ENCODE measurements at regions not wholly inside any gene's neighbourhood (a gene's known extent, or its start where the extent isn't known, plus 50 kb on each side); places are given as distances from the start of the nearest gene placed in this dataset.
A peak's percentile ranks its signal among the peaks of the same experiment; 100 is the strongest.
"Not testable (repeated sequence)": the region's sequence is repeated elsewhere in the genome, so short reads cannot be mapped to it uniquely, and the experiment has no call there.

DNA sequence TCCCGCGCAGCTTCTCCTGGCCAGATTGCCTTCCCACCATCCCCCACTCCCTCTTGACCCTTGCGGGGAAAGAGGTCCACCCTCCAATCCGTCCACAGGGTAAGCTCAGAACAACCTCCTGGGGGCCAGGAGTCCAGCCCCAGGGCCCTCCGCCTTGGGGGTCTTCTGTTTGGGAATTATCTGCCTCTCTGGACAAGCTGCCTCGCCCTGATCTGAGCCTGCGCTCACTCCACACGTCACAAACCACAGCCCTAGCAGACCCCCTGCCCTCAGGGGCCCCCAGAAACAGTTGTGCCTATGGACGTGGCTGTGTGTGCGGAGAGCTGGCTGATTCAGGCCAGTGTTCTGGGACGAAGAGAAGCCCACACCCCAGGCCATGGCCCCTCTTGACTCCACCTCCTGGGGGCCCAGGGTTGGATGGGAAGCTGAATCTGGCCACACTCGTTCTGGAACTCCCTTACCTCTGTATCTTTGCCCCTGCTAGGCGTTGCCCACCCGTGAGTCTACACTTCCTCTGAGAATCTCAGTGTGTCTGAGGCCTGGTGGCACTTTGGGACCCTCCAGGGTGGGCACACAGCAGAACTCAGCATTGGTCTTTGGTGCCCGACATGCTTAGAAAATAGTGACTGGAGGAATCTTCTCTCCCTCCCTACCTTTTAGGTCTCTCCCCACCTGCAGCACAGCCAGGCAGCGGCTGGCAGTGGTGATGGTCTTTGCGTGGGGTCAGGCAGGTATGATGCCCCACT, 119.9 kb upstream of the SMURF2 start:
- peak overlapping the region in 8 of 10 donors; percentile 6 to 54 (median 32) for H3K27ac Mint-ChIP-seq
- H3K27me3 Mint-ChIP-seq: peaks cover 0 to 3% (median 0%) of the 10 kb centered on the region in 5 donors
- DNase-seq (no peak), ATAC-seq (no peak)
- no peaks in the 10 kb centered on the region for H3K9me3 Mint-ChIP-seq
- H3K4me3 Mint-ChIP-seq: peak overlapping the region; percentile 18 to 78 (median 62)
- H3K36me3 Mint-ChIP-seq: peaks cover 0 to 23% (median 2%) of the 10 kb centered on the region in 3 donors
- POLR2A ChIA-PET: interaction anchor here (0.6 kb wide), 1 partner anchor 178 kb away, joined by 5 read pairs; no protein-coding TSS in a partner anchor
- peaks cover 7 to 31% (median 23%) of the 10 kb centered on the region in 4 donors for H3K4me1 Mint-ChIP-seq

DNA sequence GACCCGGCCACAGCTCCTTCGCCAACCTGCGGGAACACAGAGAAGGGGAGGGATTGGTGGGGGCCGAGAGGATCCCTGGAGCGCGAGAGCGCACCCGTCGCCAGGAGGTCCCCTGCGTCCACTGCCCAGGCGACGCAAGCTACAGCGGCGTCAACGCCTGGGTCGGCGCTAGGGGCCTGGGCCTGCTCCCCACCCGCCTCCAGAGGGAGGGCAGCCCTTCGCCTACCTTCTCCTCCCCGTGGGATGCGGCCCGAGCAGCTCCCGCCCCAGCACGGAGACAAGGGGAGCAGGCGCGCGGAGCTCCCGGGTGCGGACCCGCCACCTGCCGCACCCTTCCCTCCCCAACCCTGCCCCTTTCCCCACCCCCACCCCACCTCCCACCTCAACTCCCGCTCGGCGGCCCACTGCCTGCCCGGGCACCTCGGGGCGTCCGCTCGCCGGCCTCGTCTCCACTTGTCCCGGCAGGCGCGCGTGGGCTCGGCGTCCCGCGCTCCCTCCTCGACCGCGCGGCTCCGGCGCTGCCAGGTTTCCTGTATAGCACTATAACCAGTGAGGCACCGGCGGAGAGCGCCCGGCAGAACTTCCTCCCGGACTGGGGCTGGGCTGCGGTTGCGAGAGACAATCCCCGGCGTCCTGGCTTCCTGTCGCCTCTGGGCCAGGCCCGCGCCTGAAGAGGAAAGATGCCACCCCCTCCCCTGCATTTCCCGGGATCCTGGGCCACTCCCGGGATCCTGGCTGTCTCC, 119.1 kb upstream of the SMURF2 start:
- Mint-ChIP-seq H3K4me1 (peaks cover 9 to 33% (median 26%) of the 10 kb centered on the region in 4 donors), H3K27ac (peak overlapping the region in 4 of 10 donors; percentile 3 to 57 (median 39)), H3K4me3 (peak overlapping the region; percentile 66 to 83 (median 72)), H3K27me3 (peaks cover 0 to 3% (median 0%) of the 10 kb centered on the region in 5 donors), H3K36me3 (peaks cover 0 to 18% (median 0%) of the 10 kb centered on the region in 3 donors), H3K9me3 (no peaks in the 10 kb centered on the region)
- POLR2A ChIA-PET: no interaction called here
- ATAC-seq (peak; percentile 28 to 40), DNase-seq (peak in 7 of 10 donors; percentile 22 to 46 (median 33))

DNA sequence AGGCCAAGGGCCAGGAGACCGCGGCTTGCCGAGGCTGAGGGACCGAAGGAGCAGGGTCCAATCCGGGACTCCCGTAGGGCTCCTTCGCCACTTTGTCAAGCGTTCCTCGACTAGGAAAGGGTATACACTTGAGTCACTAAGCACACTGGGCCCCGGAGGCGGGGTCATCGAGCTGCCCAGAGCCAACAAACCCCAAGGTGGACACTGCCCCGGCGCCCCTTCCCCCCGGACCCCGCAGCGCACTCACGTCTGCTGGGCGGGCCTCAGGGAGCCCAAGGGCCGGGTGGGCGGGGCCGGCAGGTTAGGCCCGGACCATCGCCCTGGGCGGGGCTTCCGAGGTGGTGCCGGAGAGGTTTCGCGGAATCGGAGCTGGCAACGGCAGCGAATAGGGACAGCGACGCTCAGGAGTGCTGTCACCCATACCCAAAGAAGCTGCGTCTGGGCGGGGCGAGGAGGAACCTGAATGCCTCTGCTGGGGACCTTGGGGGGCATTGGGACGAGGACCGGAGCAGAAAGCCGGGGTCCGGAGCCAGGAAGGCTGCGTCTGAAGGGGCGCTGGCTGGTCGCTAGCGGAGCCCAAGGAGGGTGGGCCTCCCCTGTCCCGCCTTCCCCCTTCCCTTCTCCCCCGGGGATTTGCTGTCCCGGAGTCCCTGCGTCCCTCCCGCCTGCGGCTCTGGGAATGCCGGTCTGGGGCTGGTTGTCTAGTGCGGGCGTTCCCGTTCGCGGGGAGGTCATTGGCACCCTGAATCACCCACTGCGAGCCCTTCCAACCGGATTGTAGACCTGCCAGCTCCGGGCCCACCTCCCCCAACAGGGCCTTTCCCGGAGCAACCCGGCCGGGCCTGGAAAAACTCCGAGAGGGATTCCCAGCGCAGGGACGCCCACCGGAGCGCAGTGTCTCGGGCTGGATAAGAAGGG, 118.2 kb upstream of the SMURF2 start:
- ATAC-seq (peak; percentile 61 to 78), DNase-seq (peak; percentile 36 to 81 (median 64))
- Mint-ChIP-seq H3K36me3 (peaks cover 0 to 12% (median 0%) of the 10 kb centered on the region in 3 donors), H3K4me3 (peak overlapping the region; percentile 66 to 83 (median 73)), H3K27ac (peak overlapping the region in 5 of 10 donors; percentile 3 to 57 (median 46)), H3K9me3 (no peaks in the 10 kb centered on the region), H3K27me3 (peaks cover 0 to 3% (median 0%) of the 10 kb centered on the region in 5 donors), H3K4me1 (peaks cover 9 to 33% (median 29%) of the 10 kb centered on the region in 4 donors)
- POLR2A ChIA-PET: no interaction called here

DNA sequence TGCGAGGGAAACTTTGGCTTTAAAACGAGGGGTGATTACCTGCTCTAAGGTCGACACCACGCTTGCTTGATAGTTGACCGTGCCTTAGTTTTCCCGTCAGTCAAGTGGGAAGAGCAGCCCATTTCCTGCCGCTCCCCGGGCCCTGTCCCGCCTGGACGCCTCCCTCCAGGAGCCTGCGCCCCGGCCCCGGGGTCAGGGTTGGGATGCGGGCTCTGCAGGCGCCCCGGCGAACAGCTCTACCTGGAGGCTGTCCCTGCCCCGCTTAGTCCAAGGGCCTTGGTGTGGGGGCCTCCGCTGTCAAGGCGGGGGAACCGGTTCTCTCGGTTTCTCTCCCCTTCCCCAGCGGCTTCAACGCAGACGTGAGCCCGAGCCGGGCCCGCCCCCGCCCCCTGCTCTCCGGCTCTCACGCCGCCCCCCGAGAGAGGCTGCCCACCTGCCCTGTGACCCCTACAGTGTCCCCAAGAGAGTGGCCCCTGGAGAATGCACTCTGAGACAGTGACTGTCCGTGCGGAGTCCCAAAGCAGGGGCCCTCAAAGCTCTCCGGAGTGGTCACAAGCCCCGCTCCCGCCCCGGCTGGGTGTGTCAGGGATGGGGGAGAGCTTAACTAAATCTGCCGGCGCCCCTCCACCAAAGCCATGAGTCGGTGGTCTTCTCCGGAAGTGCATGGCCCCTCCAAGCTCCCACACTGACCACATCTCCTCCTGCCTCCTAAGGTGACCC, 117.4 kb upstream of the SMURF2 start:
- Mint-ChIP-seq H3K4me3 (peak overlapping the region; percentile 33 to 83 (median 56)), H3K27ac (peak overlapping the region in 2 of 10 donors; percentile 21 to 46), H3K36me3 (peaks cover 0 to 8% (median 0%) of the 10 kb centered on the region in 3 donors), H3K9me3 (no peaks in the 10 kb centered on the region), H3K27me3 (peaks cover 0 to 3% (median 0%) of the 10 kb centered on the region in 5 donors), H3K4me1 (peaks cover 11 to 33% (median 29%) of the 10 kb centered on the region in 4 donors)
- DNase-seq: no peak
- POLR2A ChIA-PET: no interaction called here
- no peak for ATAC-seq

DNA sequence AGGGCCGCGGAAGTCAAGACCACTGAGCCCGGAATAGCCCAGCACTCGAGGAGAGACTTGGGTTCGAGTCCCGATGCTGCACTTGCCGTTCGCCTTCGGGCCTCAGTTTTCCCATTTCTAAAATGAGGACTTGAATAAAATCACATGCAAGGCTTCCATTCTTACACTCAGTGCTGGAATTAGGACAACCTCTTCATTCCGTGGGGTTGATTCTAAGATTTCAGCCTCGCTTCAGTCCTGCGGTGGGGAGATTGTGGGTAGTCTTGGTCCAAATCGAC, 116.9 kb upstream of the SMURF2 start:
- H3K4me3 Mint-ChIP-seq: peak overlapping the region in 9 of 10 donors; percentile 14 to 83 (median 66)
- H3K9me3 Mint-ChIP-seq, DNase-seq, H3K27ac Mint-ChIP-seq, H3K27me3 Mint-ChIP-seq, ATAC-seq, H3K36me3 Mint-ChIP-seq, POLR2A ChIA-PET: not testable (repeated sequence)
- peaks cover 11 to 33% (median 29%) of the 10 kb centered on the region in 4 donors for H3K4me1 Mint-ChIP-seq

DNA sequence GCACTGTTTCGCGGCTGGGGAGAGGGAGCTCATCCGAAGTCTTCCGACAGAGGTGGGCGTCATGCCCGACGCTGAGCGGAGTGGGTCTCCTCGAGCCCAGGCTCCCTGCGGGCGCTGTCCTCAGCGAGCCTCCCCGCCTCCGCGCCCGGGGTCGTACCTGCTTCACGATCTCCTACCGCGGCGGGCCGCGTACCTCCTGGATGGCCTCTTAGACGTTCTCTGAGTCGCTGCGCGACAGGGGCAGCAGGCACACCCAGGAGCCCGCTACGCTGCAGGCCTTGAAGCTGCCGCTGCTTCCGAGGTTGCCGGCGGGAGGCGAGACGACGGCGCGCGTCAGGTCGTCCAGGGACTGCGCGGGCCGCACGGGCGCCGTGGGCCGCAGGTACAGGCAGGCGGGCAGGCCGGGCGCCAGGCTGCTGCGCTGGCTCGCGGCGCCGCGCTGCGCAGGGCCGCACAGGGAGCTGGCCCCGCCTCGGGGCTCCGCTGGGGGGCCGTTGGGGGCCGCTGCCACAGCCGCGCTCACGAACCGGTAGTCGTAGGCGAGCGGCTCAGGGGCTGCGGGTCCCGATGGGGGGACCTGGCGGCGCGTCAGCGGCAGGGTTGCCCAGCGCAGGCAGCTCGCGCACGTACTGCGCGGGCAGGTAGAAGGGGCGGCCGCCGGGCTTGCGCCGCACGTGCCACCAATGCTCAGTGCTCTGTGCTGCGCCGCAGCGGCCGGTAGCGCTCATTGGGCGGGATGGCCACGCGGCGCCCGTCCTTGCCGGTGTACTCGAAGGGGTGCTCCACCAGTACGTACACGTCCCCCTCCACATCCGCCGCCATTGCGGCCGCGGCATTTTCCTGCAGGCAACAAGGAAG, 116.4 kb upstream of the SMURF2 start:
- H3K36me3 Mint-ChIP-seq: no peaks in the 10 kb centered on the region
- peak overlapping the region; percentile 36 to 84 (median 68) for H3K4me3 Mint-ChIP-seq
- H3K27me3 Mint-ChIP-seq: peaks cover 0 to 3% (median 0%) of the 10 kb centered on the region in 5 donors
- ATAC-seq: peak; percentile 3 to 37
- no peaks in the 10 kb centered on the region for H3K9me3 Mint-ChIP-seq
- POLR2A ChIA-PET: no interaction called here
- peaks cover 11 to 33% (median 29%) of the 10 kb centered on the region in 4 donors for H3K4me1 Mint-ChIP-seq
- peak in 3 of 10 donors; percentile 20 to 67 (median 34) for DNase-seq
- H3K27ac Mint-ChIP-seq: no peak overlapping the region

DNA sequence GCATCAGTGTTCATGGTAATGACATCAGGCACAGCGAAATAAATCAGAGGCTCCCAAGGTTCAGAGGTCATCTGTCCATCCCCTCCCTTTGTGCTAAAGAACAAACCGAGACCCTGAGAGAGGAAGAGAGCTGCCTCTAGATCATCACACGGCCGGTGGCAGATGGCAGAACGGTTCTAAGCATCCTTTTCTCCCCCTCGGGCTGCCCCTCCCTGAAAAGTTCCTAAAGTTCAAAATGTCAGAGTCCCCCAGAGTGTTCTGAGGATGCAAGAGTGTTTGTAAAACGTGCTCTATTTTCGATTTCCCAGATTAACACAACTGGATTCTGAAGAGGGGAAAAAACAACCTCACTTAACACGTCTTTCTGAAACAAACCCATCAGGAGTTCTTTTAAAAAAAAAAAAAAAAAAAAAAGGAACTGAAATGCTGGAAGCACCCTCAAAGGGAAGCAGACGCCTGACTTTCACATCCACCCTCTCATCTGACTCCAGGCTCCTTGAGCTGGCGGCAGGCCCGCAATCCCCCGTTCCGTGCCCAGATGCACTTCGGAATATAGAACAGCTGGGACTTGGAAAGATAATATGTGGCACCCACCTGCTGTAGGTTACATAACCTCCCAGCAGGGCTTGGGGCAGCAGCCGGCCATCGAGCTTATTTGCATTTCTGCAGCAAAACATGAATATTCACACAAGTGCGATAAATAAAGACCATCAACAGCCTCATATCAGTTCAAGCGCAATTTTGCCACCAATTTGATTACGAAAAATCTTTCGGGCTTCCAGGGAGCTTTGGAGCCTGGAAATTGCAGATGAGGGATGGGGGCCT, 115.5 kb upstream of the SMURF2 start:
- Mint-ChIP-seq H3K9me3 (no peaks in the 10 kb centered on the region), H3K27me3 (peaks cover 0 to 3% (median 0%) of the 10 kb centered on the region in 5 donors), H3K27ac (peak overlapping the region in 2 of 10 donors; percentile 35 to 62), H3K4me3 (peak overlapping the region; percentile 60 to 84 (median 70)), H3K4me1 (peaks cover 12 to 33% (median 29%) of the 10 kb centered on the region in 4 donors), H3K36me3 (no peaks in the 10 kb centered on the region)
- ATAC-seq (no peak), DNase-seq (no peak)
- POLR2A ChIA-PET: interaction anchor here (0.8 kb wide), 1 partner anchor 142 kb away, joined by 5 read pairs; the partner anchor contains the start of gene LRRC37A3

DNA sequence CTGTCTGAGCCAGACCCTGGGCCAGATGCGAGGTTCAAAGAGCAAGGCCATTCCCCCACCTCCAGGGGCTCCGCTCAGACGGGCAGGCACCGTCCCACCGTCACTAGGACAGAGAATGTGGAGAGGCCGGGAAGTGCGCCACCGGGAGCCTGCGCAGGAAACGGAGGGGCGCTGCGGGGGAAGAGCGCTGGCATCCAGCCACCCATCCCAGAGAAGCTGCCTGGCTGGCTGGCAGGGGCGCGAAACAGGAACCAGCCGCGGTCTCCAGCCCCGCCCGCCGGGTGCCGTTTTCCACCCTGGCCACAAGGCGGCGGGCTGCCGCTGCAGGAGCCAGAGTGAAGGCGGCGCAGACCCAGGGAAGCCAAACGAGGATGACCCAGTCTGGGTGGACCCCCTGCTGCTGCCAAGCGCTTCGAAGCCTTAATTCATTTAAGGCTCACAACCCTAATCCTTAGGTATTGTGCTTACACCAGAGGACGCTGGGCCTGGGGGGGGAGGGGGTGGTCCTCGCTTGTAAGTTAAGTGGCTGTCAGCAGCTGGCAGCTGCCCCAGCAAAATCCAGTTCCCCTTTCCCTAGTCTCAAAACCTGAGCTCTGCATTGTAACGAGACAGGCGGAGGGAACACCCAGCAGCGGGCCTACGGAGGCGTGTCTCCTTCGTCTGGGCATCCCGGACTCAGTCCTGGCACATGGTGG, 114.8 kb upstream of the SMURF2 start:
- H3K4me3 Mint-ChIP-seq: peak overlapping the region; percentile 61 to 84 (median 70)
- peaks cover 13 to 27% (median 23%) of the 10 kb centered on the region in 4 donors for H3K4me1 Mint-ChIP-seq
- peak; percentile 45 to 82 (median 72) for DNase-seq
- POLR2A ChIA-PET: interaction anchor here (0.8 kb wide), 1 partner anchor 143 kb away, joined by 5 read pairs; the partner anchor contains the start of gene LRRC37A3
- H3K9me3 Mint-ChIP-seq, H3K36me3 Mint-ChIP-seq, H3K27me3 Mint-ChIP-seq: not testable (repeated sequence)
- peak; percentile 58 to 69 for ATAC-seq
- peak overlapping the region in 4 of 10 donors; percentile 35 to 62 (median 38) for H3K27ac Mint-ChIP-seq

DNA sequence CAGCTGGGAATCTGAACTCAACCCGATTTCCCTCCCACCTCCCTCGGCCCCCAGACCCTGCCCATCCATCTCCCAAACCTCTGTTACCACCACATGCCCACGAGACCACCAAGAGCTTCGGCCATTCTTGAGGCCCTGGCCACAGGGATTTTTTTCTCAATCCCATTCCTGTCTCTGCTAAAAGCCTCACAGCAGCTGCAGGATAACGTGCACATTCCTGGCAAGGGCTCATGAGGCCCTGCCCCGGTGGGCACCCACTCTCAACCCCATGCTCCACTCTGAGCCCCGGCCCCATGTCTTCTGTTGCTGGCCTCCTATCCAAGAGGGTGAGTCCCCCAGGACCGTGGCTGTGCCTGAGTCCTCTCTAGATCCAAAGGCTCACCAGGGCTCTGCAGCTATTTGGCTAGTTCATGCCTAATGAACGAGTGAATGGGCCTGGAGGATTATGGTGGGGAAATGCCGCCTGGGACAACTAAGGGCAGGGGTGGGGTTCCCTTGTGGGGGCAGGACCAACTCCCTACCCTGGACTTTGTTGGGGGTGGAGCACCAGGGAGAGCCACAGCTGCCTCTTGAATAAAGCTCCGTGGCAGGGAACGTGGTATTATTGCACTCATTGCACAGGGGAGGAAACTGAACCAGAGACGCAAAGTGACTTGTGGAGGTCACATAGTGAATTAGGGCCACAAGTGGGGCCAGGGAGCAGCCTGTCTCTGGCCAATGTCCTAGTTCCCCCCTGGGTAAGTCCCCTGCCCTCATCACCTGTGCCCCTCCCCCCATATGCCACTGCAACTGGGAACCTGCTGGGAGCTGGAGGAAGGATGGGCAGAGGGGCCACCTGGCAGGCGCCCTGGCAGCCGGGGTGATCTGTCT, 113.8 kb upstream of the SMURF2 start:
- H3K27ac Mint-ChIP-seq: peak overlapping the region in 2 of 10 donors; percentile 28 to 43
- peak overlapping the region in 5 of 10 donors; percentile 19 to 70 (median 52) for H3K4me3 Mint-ChIP-seq

More for the DNA sequence above, 113.8 kb upstream of the SMURF2 start:
- Mint-ChIP-seq H3K9me3 (no peaks in the 10 kb centered on the region), H3K27me3 (peaks cover 0 to 3% (median 0%) of the 10 kb centered on the region in 5 donors), H3K36me3 (no peaks in the 10 kb centered on the region), H3K4me1 (peaks cover 13 to 20% (median 19%) of the 10 kb centered on the region in 4 donors)
- ATAC-seq (no peak), DNase-seq (no peak)
- POLR2A ChIA-PET: no interaction called here

All from naive thymus-derived CD8-positive, alpha-beta T cell (primary cell).